ENCODE measurements at regions not wholly inside any gene's neighbourhood (a gene's known extent, or its start where the extent isn't known, plus 50 kb on each side); places are given as distances from the start of the nearest gene placed in this dataset.

DNA sequence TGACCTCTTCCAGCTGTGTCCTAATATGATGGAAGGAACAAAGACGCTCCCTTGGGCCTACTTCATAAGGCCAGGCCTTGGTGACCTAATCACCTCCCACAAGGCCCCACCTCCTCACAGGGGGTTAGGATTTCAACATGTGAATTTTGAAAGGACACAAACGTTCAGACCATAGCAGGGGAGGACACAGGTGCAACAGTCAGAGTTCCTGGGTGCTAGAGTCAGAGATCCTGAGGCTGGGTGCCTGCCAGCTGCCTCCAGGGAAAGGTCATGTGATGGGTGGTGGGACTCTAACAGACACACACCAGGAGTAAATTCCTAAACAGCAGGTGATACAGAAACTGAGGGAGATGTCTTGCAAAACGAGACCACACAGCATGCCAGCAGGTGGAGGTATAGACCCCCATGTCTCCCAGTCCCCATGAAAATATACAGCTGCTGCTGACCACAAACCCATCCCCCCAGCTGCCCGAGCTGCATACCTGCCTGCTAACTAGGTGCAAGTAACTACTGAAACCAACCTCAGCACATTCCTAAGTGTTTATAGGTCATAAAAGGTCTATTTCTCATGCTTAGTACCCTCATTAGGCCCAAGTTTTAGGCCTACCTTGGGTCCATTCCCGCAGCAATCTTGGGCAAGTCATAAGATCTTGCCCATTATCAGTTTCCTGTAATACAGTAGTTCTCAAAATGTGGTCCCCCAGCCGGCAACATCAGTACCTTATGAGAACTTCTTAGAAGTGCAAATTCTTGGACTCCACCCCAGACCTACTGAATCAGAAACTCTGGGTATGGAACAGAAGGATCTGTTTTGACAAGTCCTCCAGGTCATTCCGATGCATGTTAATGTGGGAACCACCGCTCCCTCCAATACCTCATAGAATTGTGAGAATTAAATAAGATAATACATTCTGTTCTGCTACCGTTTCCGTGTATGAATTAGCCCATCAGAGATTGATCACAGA lies 245.3 kb downstream of the ENC1 start:
- no TSS peak for BruUV-seq (replicated peaks)
- no peaks in the 10 kb centered on the region; the same call in 1 of the 2 replicates for H3K9me2 ChIP-seq (ENCODE audit: insufficient read depth)
- H3K27me3 ChIP-seq (ENCODE audit: insufficient read depth, low read length), result no peaks in the 10 kb centered on the region
- no peak overlapping the region for H3K27ac ChIP-seq (ENCODE audit: low read depth, low read length)
- ChIA-PET RAD21 (ENCODE audit: low non-redundant PET in 1 of 2, low total read pairs in 2 of 2, uncharacterized antibody in 2 of 2, unreplicated experiment in 2 of 2) (no interaction called here), POLR2A (no interaction called here), CTCF (interaction anchor here (0.8 kb wide), 1 partner anchor 245 kb away, joined by 3 read pairs; the partner anchor contains the start of gene ENC1)
- H3K9ac ChIP-seq (ENCODE audit: low read length), result no peak overlapping the region
- no peaks in the 10 kb centered on the region for H3K79me2 ChIP-seq (ENCODE audit: insufficient read depth, low read length)
- intact Hi-C loops (cut with micrococcal nuclease), result loop anchor here (2.0 kb wide), 1 partner anchor 246 kb away; the partner anchor contains the start of gene ENC1
- H3K9me3 ChIP-seq (ENCODE audit: control insufficient read depth in 1 of 2, insufficient read depth in 1 of 2, low read depth in 1 of 2, low read length in 2 of 2), result no peaks in the 10 kb centered on the region
- DNase-seq (ENCODE audit: low read depth, low spot score) (no peak), ATAC-seq (peak; percentile 47; the same call in 1 of the 2 replicates)
- no peak overlapping the region for H2AFZ ChIP-seq (ENCODE audit: low read depth, low read length, poor library complexity, severe bottlenecking)
- H3K4me2 ChIP-seq (ENCODE audit: low read length), result peak overlapping the region; percentile 4; the same call in 1 of the 2 replicates
- H3K4me3 ChIP-seq (replicated peaks in 1 of 2; ENCODE audit: low read depth in 1 of 2, low read length in 2 of 2), result no peak overlapping the region
- peaks cover 0 to 9% of the 10 kb centered on the region in 2 experiments; a peak in 3 of 4 replicates for H3K4me1 ChIP-seq (ENCODE audit: control insufficient read depth in 1 of 2, insufficient read depth in 2 of 2, low read length in 2 of 2)
- H4K20me1 ChIP-seq (ENCODE audit: insufficient read depth), result no peaks in the 10 kb centered on the region
- H3K36me3 ChIP-seq (ENCODE audit: control insufficient read depth in 1 of 2, insufficient read depth in 2 of 2, low read length in 2 of 2), result no peaks in the 10 kb centered on the region
- TF ChIP-seq ELF1 (IDR thresholded peaks at IDR 0.05; ENCODE audit: borderline replicate concordance, low read depth), result no peak
- no peak for TF ChIP-seq YY1 (IDR thresholded peaks at IDR 0.05; ENCODE audit: extremely low read depth, insufficient replicate concordance, low read depth, low read length)
- TF ChIP-seq EZH2 (IDR thresholded peaks at IDR 0.05), result no peak
- no peak for TF ChIP-seq SRF (IDR thresholded peaks at IDR 0.05; ENCODE audit: low read depth)
- TF ChIP-seq RAD21 (IDR thresholded peaks at IDR 0.05; ENCODE audit: low read depth), result peak; percentile 39
- TF ChIP-seq CTCF (IDR thresholded peaks at IDR 0.05 in 2 of 3, conservative IDR thresholded peaks at IDR 0.05 in 1 of 3; ENCODE audit: borderline replicate concordance in 1 of 3, insufficient read depth in 1 of 3, low read depth in 2 of 3, low read length in 2 of 3), result peak in 2 of 3 experiments; percentile 5 to 17; a peak in 1 of 6 replicates
- peak; percentile 40 for TF ChIP-seq ZFX (IDR thresholded peaks at IDR 0.05)
